ENCODE measurements at regions not wholly inside any gene's neighbourhood (a gene's known extent, or its start where the extent isn't known, plus 50 kb on each side); places are given as distances from the start of the nearest gene placed in this dataset.

DNA sequence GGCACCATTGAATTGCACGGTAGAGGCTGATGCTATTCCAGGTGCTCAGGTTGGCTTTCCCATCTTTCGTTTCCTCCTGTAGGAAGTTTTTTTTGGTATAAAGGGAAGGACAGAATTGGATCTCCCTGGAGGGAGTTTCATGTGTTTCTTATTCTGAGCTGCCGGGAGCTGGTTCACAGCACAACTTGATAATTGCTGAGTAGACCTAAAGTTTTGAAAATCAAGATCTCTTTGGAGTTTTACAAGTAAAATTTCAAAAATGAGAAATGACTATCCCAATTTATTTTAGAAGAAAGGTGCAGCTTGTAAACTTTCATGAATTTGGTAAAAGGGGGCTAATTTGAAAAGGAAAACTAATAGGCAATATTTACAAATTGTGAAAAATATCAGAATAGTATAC is 125.2 kb upstream of the ESR1 start:
- TF ChIP-seq, protein P1, sequence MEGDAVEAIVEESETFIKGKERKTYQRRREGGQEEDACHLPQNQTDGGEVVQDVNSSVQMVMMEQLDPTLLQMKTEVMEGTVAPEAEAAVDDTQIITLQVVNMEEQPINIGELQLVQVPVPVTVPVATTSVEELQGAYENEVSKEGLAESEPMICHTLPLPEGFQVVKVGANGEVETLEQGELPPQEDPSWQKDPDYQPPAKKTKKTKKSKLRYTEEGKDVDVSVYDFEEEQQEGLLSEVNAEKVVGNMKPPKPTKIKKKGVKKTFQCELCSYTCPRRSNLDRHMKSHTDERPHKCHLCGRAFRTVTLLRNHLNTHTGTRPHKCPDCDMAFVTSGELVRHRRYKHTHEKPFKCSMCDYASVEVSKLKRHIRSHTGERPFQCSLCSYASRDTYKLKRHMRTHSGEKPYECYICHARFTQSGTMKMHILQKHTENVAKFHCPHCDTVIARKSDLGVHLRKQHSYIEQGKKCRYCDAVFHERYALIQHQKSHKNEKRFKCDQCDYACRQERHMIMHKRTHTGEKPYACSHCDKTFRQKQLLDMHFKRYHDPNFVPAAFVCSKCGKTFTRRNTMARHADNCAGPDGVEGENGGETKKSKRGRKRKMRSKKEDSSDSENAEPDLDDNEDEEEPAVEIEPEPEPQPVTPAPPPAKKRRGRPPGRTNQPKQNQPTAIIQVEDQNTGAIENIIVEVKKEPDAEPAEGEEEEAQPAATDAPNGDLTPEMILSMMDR (IDR thresholded peaks at IDR 0.05), result no peak
- TF ChIP-seq POLR2A (IDR thresholded peaks at IDR 0.05), result no peak
- no peak for TF ChIP-seq POLR2AphosphoS5 (IDR thresholded peaks at IDR 0.05)
